ENCODE measurements at regions not wholly inside any gene's neighbourhood (a gene's known extent, or its start where the extent isn't known, plus 50 kb on each side); places are given as distances from the start of the nearest gene placed in this dataset.

- TF ChIP-seq CTCF (IDR thresholded peaks at IDR 0.05): no peak
- no peak for TF ChIP-seq EP300 (IDR thresholded peaks at IDR 0.05)
- no peak for TF ChIP-seq POLR2A (IDR thresholded peaks at IDR 0.05)
Measured at GRCh38 chr12:43054085-43054484, 464.5 kb upstream of the PRICKLE1 start.

Measured in tibial nerve (tissue), 4 donors.